Central memory CD8-positive, alpha-beta T cell (primary cell): ENCODE measurements at regions not wholly inside any gene's neighbourhood (a gene's known extent, or its start where the extent isn't known, plus 50 kb on each side); places are given as distances from the start of the nearest gene placed in this dataset.
"Not testable (repeated sequence)": the region's sequence is repeated elsewhere in the genome, so short reads cannot be mapped to it uniquely, and the experiment has no call there.

Experiments
- ATAC-seq: fragments of 150-1000 bp; cut with Tn5 transposase; replicated peaks from 2 replicates; pipeline ENCODE4 v1.10.0; 2022; ENCODE audit warnings: mild to moderate bottlenecking, moderate FRiP score, moderate number of reproducible peaks; ENCODE audit not compliant: poor library complexity, severe bottlenecking; ENCODE audit errors: extremely low read depth
- DNase-seq, 2 donors: peaks; one replicate each; pipeline ENCODE4 v3.0.0; 2021; ENCODE audit warnings: low spot score in 2 of 2
- H3K27ac Mint-ChIP-seq: one replicate; pipeline ENCODE4 v1.8.0; 2022; ENCODE audit warnings: low read depth, mild to moderate bottlenecking, moderate library complexity, mixed read lengths
- H3K27me3 Mint-ChIP-seq: one replicate; pipeline ENCODE4 v1.8.0; 2022; ENCODE audit warnings: mixed read lengths
- H3K36me3 Mint-ChIP-seq: one replicate; pipeline ENCODE4 v1.8.0; 2022; ENCODE audit warnings: mild to moderate bottlenecking, moderate library complexity, mixed read lengths; ENCODE audit not compliant: insufficient read depth
- H3K4me1 Mint-ChIP-seq: one replicate; pipeline ENCODE4 v1.8.0; 2022; ENCODE audit warnings: mixed read lengths
- H3K4me3 Mint-ChIP-seq: one replicate; pipeline ENCODE4 v1.8.0; 2022; ENCODE audit warnings: mild to moderate bottlenecking, moderate library complexity, mixed read lengths
- H3K9me3 Mint-ChIP-seq: one replicate; pipeline ENCODE4 v1.8.0; 2022; ENCODE audit warnings: mixed read lengths

DNA sequence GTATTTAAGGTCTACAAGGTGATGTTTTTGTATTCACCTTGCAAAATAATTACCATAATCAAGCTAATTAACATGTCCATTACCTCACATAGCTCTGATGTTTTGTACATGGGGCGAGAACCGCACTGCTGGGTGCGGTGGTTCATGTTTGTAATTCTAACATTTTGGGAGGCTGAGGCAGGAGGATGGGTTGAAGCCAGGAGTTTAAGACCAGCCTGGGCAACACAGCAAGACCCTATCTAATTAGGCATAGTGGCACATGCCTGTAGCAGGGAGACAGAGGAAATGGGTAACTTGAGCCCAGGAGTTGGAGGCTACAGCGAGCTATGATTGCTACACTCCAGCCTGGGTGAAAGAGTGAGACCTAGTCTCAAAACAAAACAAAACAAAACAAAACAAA lies 248.2 kb upstream of the NSMCE3 start:
- H3K9me3 Mint-ChIP-seq = peaks cover 13% of the 10 kb centered on the region
- H3K4me3 Mint-ChIP-seq = no peak overlapping the region
- H3K27me3 Mint-ChIP-seq = no peaks in the 10 kb centered on the region
- H3K4me1 Mint-ChIP-seq = no peaks in the 10 kb centered on the region
- no peak overlapping the region for H3K27ac Mint-ChIP-seq
- no peak for ATAC-seq
- no peak for DNase-seq
- no peaks in the 10 kb centered on the region for H3K36me3 Mint-ChIP-seq

DNA sequence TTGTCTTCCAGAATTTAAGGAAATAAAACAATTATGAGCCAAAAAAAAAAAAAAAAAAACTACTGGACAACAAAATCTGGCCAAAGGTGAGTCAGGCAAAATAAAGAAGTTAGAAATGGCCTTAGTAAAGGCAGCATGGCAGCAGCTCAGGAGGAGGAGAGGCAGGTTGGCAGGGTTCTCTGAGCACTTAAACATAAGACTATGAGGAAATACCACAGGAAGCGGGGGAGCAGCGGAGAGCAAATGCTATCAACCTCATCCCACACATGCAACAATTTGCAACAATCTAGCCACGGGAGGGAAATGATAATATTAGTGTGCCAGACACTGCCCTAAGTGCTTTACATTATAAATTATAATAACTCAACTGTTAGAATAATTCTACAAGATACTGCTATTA lies 247.3 kb upstream of the NSMCE3 start:
- peaks cover 13% of the 10 kb centered on the region for H3K9me3 Mint-ChIP-seq
- DNase-seq (no peak), ATAC-seq (no peak)
- no peaks in the 10 kb centered on the region for H3K36me3 Mint-ChIP-seq
- no peak overlapping the region for H3K27ac Mint-ChIP-seq
- H3K4me1 Mint-ChIP-seq = no peaks in the 10 kb centered on the region
- no peaks in the 10 kb centered on the region for H3K27me3 Mint-ChIP-seq
- no peak overlapping the region for H3K4me3 Mint-ChIP-seq

DNA sequence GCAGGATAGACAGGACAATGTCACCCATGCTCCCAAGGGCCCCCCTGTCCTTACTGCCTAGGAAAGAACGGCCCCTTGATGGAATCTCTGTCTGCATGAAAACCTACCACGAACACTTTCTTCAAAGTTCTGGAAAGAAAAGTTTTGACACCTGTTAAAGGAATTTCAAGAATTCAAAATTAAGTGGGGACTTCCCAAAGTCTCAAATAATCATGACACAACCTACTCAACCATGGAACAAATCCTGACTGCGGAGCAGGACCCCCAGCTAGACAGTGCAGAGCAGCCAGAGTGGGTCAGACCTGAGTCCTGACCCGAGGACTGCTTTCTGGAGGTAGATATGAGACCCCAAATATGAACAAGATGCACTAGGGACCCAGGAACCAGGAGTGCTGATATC lies 245.3 kb upstream of the NSMCE3 start:
- no peak overlapping the region for H3K4me3 Mint-ChIP-seq
- H3K9me3 Mint-ChIP-seq = peaks cover 12% of the 10 kb centered on the region
- H3K27ac Mint-ChIP-seq = no peak overlapping the region
- H3K4me1 Mint-ChIP-seq = no peaks in the 10 kb centered on the region
- no peaks in the 10 kb centered on the region for H3K27me3 Mint-ChIP-seq
- H3K36me3 Mint-ChIP-seq = no peaks in the 10 kb centered on the region
- no peak for DNase-seq
- ATAC-seq = no peak

DNA sequence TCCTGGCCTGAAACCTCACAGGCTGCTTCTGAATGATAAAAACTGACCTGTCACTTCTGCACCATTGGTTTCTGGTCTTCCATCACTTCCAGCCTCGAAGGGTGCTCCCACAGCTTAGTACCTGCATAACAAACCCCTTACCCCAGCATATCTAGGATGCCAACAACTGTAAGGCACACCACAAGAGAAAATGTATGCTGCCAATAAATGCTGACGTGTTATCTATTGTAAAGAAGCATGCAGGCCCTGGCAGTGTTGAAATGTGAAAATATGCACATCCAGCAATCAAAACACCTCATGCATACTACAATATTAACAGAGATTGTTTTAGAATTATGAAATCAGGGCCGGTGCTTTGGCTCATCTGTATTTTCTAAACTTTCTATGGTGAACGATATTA lies 242.0 kb upstream of the NSMCE3 start:
- Mint-ChIP-seq H3K4me1 (no peaks in the 10 kb centered on the region), H3K4me3 (no peak overlapping the region), H3K27me3 (peaks cover 7% of the 10 kb centered on the region), H3K36me3 (no peaks in the 10 kb centered on the region), H3K27ac (no peak overlapping the region), H3K9me3 (peaks cover 5% of the 10 kb centered on the region)
- no peak for ATAC-seq
- no peak for DNase-seq

DNA sequence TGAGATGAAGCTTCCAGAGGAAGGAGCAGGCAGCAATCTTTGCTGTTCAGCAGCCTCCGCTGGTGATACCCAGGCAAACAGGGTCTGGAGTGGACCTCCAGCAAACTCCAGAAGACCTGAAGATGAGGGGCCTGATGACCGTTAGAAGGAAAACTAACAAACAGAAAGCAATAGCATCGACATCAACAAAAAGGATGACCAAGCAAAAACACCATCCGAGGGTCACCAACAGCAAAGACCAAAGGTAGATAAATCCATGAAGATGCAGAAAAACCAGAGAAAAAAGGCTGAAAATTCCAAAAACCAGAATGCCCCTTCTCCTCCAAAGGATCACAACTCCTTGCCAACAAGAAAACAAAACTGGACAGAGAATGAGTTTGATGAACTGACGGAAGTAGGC lies 235.9 kb upstream of the NSMCE3 start:
- not testable (repeated sequence) for H3K27ac Mint-ChIP-seq, ATAC-seq, H3K4me1 Mint-ChIP-seq, H3K4me3 Mint-ChIP-seq, DNase-seq, H3K36me3 Mint-ChIP-seq
- peaks cover 48% of the 10 kb centered on the region for H3K27me3 Mint-ChIP-seq
- H3K9me3 Mint-ChIP-seq = peaks cover 20% of the 10 kb centered on the region

DNA sequence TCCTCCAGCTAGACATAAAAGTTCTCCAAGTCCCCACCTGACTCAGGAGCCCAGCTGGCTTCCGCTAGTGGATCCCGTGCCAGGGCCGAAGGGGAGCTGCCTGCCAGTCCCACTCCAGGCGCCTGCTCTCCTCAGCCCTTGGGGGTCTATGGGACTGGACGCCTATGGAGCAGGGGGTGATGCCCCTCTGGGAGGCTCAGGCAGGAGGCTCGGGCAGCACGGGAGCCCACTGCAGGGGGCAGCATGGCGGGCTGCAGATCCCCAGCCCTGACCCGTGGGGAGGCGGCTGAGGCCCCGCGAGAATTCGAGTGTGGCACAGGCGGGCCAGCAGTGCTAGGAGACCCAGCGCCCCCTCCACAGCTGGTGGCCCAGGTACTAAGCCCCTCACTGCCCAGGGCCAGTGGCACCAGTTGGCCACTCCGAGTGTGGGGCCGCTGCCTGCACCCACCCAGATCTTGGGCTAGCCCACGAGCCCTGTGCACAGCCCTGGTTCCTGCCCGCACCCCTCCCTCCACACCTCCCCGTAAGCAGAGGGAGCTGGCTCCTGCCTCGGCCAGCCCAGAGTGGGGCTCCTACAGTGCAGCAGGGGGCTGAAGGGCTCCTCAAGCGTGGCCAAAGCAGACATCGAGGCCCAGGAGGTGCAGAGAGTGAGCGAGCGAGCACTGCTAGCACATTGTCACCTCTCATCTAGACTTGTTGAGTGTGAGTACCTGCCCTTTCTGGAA lies 221.3 kb upstream of the NSMCE3 start:
- no peaks in the 10 kb centered on the region for H3K36me3 Mint-ChIP-seq
- DNase-seq = no peak
- no peaks in the 10 kb centered on the region for H3K4me1 Mint-ChIP-seq
- no peak for ATAC-seq
- no peak overlapping the region for H3K4me3 Mint-ChIP-seq
- H3K27me3 Mint-ChIP-seq = peaks cover 2% of the 10 kb centered on the region
- no peak overlapping the region for H3K27ac Mint-ChIP-seq
- no peaks in the 10 kb centered on the region for H3K9me3 Mint-ChIP-seq

DNA sequence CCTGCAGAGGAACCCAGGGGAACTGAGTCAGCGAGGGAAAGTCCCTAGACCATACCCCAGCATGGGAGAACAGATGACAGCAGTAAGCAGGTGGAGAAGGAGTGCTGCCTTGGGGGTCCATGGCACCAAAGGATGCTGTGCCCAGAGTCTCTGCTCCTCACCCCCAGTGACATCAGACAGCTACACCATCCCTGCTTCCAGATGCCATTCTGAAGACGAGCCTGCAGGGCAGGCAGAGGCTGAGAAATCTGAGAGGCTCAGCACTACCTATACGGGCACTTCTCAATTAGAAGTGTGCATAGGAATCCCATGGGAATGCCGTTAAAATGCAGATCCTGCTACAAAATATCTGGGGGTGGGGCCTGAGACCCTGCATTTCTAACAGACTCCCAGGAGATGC lies 211.3 kb upstream of the NSMCE3 start:
- Mint-ChIP-seq H3K27me3 (peaks cover 11% of the 10 kb centered on the region), H3K36me3 (no peaks in the 10 kb centered on the region), H3K27ac (no peak overlapping the region), H3K4me1 (no peaks in the 10 kb centered on the region), H3K4me3 (no peak overlapping the region), H3K9me3 (no peaks in the 10 kb centered on the region)
- DNase-seq = no peak
- ATAC-seq = no peak

DNA sequence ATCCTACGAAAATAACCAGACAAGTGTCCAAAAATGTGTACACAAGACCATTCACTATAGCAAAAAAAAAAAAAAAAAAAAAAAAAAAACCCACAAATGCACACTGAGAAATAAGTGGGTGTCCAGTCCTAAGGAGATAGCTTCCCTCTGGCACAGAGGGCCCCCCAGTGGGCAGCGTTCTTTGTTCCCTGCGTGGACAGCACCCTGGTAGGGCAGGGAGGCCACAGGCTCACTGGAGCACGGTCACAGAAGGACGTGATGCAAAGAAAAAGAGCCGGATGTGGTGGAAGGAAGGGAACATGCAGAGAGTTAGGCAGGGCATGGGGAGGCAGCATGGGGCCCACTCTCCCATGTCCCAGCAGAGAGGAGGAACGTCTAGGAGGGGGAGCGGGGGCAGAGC lies 210.7 kb upstream of the NSMCE3 start:
- Mint-ChIP-seq H3K27me3 (peaks cover 4% of the 10 kb centered on the region), H3K36me3 (no peaks in the 10 kb centered on the region), H3K27ac (no peak overlapping the region), H3K4me3 (no peak overlapping the region), H3K4me1 (no peaks in the 10 kb centered on the region), H3K9me3 (no peaks in the 10 kb centered on the region)
- no peak for DNase-seq
- ATAC-seq = no peak

DNA sequence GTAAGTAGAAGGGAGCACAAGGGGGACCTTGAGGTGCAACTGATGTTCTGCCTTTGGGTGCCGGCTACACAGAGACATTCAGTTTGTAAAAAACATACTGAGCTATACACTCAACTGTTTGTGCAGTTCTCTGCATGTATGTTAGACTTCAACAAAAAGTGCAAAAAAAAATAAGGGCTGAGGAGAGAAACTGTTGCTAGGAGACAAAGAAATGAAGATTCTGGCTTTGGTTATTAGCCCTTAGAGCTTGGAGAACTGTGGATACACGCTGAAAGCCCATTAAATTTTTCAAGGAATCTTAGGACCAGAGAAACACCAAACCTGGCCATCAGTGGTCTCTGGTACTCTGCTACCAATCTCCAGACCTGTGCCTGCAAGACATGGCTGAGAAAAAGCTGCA lies 207.6 kb upstream of the NSMCE3 start:
- Mint-ChIP-seq H3K4me1 (no peaks in the 10 kb centered on the region), H3K4me3 (no peak overlapping the region), H3K9me3 (no peaks in the 10 kb centered on the region), H3K27ac (no peak overlapping the region), H3K27me3 (no peaks in the 10 kb centered on the region), H3K36me3 (no peaks in the 10 kb centered on the region)
- DNase-seq = no peak
- ATAC-seq = no peak

DNA sequence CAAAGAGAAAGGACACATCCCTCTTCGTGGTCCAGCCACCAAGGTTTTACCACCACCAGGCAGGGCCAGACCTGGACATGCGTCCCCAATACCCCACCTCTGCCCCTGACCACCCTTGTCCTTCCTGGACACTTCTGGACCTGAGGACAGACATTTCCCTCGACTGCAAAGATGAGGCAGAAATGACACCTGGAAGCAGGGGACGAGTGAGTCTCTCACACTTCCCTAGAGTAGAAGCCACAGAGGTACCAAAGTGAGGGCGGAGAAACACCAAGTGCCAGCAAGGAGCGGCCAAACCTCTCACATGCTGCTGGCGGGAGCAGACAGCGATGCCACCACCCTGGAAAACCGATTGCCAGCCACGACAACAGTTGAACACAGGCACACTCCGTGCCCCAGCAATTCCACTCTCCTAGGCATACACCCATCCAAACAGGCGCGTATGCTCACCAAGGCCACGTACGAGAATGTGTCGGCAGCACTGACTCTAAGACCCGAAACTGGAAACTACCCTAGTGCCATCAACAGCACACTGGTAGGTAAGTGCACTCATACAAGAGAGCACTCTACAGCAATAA lies 207.0 kb upstream of the NSMCE3 start:
- H3K27ac Mint-ChIP-seq = no peak overlapping the region
- no peaks in the 10 kb centered on the region for H3K27me3 Mint-ChIP-seq
- H3K4me1 Mint-ChIP-seq = no peaks in the 10 kb centered on the region
- H3K9me3 Mint-ChIP-seq = no peaks in the 10 kb centered on the region
- no peak for ATAC-seq
- no peak for DNase-seq
- no peak overlapping the region for H3K4me3 Mint-ChIP-seq
- H3K36me3 Mint-ChIP-seq = no peaks in the 10 kb centered on the region

DNA sequence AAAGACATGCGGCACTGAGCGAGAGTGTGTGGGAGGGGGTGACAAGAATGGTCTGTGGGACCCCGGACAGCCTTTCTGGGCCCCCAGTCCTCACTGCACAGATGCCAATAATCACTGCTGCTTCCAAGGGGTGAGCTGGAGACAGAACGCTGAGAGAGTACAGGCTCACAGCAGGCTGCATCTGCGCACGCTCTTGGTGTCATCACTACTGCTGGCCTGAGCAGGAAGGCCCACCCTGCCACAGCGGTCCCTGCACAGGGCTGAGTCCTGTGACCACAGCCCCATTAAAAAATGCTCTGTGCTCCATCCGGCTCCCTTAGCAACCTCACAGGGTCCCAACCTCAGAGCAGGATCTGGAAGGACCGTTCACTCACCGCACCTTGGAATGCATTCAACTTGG lies 205.5 kb upstream of the NSMCE3 start:
- no peaks in the 10 kb centered on the region for H3K36me3 Mint-ChIP-seq
- ATAC-seq = no peak

DNA sequence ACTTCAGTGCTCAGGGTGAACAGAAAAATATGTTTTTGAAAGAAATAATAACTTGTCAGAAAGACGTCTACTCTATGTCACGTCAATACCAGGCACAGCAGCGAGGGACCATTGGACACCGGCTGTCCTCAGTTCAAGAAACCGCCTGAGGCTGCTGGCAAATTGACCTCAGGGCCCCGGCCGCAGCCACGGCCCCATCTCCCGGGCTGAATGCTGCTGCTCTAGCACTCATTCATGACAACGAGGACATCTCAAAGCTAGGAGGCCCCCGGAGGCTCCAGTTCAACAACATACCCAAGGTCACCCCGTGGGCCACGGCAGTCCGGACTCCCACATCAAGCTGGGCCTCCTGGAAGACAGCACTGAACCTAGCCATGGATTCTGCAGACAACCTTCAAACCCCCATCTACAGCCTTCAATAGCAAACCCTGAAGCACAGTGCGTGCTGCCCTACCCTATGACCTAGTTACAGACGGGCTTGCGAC lies 204.0 kb upstream of the NSMCE3 start:
- DNase-seq = no peak
- Mint-ChIP-seq H3K36me3 (no peaks in the 10 kb centered on the region), H3K4me1 (no peaks in the 10 kb centered on the region), H3K27me3 (no peaks in the 10 kb centered on the region), H3K4me3 (no peak overlapping the region), H3K9me3 (no peaks in the 10 kb centered on the region), H3K27ac (no peak overlapping the region)
- ATAC-seq = no peak

More for the DNA sequence above, 205.5 kb upstream of the NSMCE3 start:
- no peak overlapping the region for H3K4me3 Mint-ChIP-seq
- H3K27ac Mint-ChIP-seq = no peak overlapping the region
- no peaks in the 10 kb centered on the region for H3K9me3 Mint-ChIP-seq
- H3K27me3 Mint-ChIP-seq = no peaks in the 10 kb centered on the region
- H3K4me1 Mint-ChIP-seq = no peaks in the 10 kb centered on the region
- DNase-seq = no peak

DNA sequence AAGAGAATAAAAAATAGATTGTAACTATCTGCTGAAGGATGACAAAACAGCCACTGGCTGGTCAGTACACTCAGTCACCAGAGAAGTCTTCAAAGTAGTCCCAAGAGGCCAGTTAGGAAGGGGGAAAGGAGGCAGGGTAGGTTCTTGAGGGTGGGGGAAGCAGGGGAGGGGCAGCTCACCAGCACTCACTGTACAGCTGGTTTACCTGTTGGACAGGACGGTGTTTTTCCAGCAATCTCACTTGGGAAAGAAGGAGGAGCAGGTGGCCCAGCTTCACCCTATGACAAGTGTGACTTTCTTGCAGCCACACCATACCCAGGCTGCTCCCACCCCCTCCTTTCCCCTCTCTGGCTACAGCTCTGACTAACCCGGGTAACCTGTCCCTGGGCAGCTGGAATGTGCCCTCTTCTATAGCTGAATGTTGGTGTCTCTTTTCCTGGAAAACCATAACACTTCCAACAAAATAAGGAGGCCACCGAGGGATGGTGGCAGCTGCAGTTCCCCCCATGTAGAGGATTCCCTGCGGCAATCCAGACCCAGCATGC lies 203.4 kb upstream of the NSMCE3 start:
- DNase-seq (no peak), ATAC-seq (no peak)
- H3K9me3 Mint-ChIP-seq = no peaks in the 10 kb centered on the region
- H3K27ac Mint-ChIP-seq = no peak overlapping the region
- H3K36me3 Mint-ChIP-seq = no peaks in the 10 kb centered on the region
- peaks cover 2% of the 10 kb centered on the region for H3K27me3 Mint-ChIP-seq
- H3K4me3 Mint-ChIP-seq = no peak overlapping the region
- H3K4me1 Mint-ChIP-seq = no peaks in the 10 kb centered on the region
